Stomach (tissue), 4 donors: ENCODE measurements at regions not wholly inside any gene's neighbourhood (a gene's known extent, or its start where the extent isn't known, plus 50 kb on each side); places are given as distances from the start of the nearest gene placed in this dataset.

Experiments used
- CTCF ChIP-seq, 7 experiments: fragments of 450-650 bp in 4 of 7; fragments of 200-600 bp in 3 of 7; sonication (generic) in 3 of 7; IDR thresholded peaks; one replicate each; pipeline ENCODE4 v1.5.1; 2016 to 2019; ENCODE audit warnings: antibody characterized with exemption in 7 of 7, control low read depth in 2 of 7, mild to moderate bottlenecking in 1 of 7
- POLR2A ChIP-seq, 4 donors: fragments of 450-650 bp; IDR thresholded peaks; one replicate each; pipeline ENCODE4 v1.6.1; 2016; ENCODE audit warnings: antibody characterized with exemption in 4 of 4, control low read depth in 2 of 4, mild to moderate bottlenecking in 1 of 4, moderate library complexity in 1 of 4

DNA sequence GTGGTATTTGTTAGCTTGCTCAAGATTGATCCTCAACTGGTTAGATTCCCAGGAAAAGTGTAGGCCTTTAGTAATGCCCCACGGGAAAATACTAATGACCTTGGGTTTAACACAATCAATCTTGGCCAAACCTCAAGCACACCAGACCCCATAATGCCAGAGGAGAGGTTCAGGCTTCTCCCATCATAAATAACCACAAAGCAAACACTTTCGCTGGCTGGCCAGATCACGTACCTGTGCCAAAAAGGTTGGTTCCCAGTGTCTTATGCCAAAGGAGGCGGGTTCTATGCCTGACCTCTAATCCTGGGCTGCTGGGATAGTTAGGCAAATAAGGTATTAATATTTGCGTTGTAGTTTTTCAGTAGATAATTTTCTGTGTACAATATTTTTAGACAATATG, 379.2 kb upstream of the CDH18 start:
- TF ChIP-seq CTCF (IDR thresholded peaks at IDR 0.05) (no peak), POLR2A (IDR thresholded peaks at IDR 0.05) (no peak)
